Bone marrow (tissue), 2 donors: ENCODE measurements at regions not wholly inside any gene's neighbourhood (a gene's known extent, or its start where the extent isn't known, plus 50 kb on each side); places are given as distances from the start of the nearest gene placed in this dataset.

Experiments
- DNase-seq, 2 donors: peaks; one replicate each; lab custom pipeline; 2025; lab: John Stamatoyannopoulos, UW

DNA sequence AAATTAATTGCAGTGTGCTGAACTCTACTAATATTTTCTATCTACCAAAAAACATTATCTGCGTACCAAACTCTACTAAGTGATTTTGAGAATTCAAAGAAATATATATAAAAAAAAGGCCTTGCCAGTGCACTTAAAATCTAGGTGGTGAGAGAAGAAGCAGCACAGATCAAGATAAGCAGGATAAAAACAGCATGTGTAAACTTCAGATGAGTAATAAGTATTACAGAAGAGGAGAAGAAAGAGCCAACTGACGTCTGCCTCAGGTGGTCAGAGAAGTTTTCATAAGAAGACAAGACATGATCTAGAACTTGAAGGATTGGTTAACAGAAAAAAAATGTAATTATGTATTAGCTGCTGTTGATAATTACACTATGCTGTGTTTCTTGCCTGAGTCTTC is 166.4 kb downstream of the DUSP6 start:
- DNase-seq, result no peak

DNA sequence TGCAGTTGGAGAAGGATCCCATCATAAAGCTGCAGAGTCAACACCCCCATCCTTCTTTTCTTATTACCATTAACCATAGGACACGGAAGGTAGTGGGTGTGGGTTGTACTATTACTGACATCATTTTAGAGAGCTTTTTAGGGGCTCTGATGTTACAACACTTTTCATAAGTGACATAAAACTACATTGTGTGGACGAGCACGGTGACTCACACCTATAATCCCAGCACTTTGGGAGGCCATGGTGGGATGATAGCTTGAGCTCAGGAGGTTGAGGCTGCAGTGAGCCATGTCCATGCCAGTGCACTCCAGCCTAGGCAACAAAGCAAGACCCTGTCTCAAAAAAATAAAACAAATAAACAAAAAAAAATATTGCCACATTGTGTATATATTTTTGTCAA is 167.1 kb downstream of the DUSP6 start:
- DNase-seq, result no peak

DNA sequence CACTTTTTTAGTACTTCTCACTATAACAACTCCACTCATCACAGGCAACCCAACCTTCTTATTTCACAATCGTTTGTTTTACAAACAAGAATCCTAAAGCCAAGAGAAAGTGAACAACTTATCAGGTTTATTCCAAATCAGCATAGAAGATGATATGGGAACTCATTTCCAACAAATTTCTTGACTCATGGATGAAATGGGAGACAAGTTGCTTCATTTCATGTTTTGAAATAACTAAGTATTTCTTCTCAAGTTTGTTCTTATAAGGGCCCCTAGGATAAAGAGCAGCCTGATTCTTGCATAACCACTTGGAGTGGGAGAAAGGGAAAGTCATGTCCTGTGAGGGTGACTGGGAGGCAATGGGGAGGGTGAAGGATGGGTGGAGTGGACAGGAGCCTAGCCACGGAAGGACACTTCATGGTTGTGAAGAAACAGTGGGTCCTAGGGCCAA is 168.3 kb downstream of the DUSP6 start:
- DNase-seq, result no peak

DNA sequence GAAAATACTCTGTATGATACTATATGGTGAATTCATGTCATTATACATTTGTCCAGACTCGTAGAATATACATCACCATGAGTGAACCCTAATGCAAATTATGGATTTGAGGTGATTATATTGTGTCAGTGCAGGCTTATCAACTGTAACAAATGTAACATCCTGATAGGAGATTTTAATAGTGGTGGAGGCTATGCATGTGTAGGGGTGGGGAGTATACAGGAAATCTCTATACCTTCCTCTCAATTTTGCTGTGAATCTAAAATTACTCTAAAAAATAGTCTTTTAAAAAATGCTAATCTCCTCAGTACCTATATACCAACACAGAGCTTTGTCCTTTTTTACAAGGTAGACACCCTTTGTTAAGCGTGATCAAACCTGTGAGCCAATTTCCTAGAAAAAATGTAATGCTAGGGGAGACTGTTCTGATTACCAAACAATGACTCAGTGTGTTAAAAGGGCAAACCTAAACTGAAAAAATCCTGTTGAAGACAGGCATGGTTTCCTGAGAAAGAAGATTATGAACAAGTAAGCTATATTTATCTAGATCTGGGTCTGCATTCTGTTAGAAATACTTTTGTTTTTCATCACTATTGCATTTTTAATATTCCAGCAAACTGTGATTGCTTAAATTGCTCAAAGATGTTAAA is 170.9 kb downstream of the DUSP6 start:
- peak in 1 of 2 donors; percentile 61 for DNase-seq

DNA sequence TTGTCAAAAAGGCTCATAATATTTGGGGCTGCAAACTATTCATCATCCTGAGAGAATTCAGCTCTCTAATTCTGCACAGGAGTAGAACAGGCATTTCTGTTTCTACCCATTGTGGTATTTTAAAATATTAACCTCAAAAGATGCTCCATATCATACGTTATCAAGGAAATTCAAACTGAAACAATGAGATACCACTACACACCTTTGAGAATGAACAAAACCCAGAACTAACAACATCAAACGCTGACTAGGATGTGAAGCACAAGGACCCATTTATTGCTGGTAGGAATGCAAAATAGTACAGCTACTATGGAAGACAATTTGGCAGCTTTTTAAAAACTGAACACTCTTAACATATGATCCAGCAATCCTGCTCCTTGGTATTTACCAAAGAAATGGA is 171.8 kb downstream of the DUSP6 start:
- DNase-seq, result no peak

DNA sequence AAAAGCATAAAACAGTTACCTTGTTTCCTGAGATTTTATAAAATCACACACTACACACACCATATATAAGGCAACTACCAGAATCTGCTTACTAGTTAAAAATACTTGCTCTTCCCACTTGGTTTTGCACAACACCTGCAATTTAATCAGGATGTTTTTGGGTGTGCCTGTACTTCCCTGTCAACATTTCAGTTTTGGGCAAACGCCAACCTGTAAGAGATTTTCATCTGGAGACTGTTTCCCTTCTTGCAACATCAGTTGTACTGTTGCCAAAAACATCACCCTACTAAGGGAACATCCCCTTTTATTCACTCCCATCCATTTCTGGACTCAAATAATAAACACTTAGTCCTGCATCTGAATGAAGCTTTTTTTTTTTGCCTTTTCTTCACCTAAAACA is 172.3 kb downstream of the DUSP6 start:
- DNase-seq, result peak in 1 of 2 donors; percentile 43

DNA sequence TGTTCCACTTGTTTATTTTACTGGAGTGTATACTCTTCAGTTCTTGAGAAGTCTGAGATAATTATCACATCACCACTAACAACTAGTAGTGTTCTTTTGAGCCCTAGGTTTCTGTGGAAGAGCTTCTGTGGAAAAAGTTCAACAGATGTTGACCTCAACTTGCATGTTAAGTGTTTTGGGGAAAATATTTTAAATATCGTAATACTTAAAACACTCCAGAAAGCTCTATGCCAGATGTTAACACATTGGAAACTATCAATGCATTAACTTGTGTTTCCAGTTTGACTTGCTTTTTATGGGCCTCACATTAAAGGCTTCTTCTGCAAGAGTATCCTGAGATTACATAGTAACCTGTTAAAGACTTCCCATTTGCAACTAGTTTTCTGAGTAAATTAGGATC is 173.1 kb downstream of the DUSP6 start:
- no peak for DNase-seq

DNA sequence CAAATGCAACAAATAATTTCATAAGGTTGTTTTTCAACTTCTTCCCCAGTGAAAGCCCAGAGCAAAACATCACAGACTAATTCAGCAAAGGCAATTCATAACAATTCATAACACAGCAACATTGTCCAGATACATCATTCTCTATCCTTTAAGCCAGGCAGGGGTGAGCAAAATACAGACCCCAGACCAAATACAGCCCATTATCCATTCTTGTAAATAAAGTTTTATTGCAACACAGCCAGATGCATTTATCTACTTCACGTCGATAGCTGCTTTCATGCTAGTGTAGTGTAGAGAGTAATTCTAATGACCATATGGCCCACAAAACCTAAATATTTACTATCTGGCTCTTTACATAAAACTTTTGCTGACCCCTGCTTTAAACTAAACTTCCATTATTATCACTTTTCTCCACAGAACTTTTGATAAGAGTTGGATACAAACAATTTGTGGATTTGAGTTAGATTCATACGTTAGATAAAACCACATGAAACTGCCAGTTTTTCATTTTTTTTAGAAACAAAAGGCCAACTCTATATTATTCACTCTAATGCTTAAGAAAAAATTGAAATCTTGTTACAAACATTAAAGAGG is 174.4 kb downstream of the DUSP6 start:
- no peak for DNase-seq

DNA sequence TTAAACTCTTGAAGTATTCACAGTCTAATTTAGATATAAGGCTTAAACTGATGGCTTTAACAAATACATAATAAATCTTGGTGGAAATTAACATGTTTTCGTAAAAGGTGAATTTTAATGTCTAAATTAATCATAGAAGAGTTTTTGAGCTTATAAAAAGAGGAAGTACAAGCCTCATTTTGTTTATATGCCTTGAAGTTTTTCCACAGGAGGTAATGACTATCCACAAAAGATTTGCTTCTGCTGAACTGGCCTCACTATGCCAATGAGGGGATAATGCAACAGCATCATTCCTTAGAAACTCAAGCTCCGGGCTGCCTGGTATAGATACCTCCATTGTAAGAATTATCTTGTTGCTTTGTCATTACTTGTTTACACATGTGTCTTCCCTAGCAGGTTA is 175.6 kb downstream of the DUSP6 start:
- peak in 1 of 2 donors; percentile 28 for DNase-seq

DNA sequence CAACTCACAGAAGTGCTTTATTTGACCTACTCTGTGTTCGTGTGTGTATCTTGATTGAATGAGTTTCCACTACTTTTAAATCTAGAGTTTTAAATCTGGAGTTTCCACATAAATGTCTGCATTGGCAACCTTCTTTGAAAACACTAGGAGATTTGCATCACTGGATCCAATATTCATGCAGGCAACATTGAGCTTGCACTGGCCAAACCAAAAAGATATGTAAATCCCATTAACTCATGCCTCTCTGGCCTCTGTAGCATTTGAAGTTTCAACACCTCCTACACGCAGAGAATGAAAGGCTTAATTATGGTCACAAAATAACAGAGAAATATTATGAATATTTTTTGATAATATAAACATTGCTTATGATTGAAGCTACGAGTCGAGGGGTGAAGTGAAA is 178.6 kb downstream of the DUSP6 start:
- DNase-seq, result no peak

DNA sequence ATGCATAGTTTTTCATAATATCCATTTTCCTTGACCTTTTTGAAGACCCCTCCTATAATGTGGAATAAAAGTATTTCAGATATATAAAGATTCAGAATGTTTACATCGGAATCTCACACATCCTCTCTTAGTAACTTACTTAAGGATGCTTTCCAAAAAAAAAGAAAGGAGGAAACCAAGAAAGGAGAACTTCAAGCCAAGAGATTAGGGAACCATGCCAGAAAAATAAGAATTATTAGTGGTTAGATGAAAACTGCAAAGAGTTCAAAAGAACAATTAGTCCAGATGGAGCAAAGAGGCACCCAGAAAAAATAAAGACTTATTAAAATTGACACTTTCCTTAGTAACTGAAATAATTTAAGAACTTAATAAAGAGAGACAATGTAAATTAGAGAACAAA is 179.2 kb downstream of the DUSP6 start:
- peak in 1 of 2 donors; percentile 23 for DNase-seq

DNA sequence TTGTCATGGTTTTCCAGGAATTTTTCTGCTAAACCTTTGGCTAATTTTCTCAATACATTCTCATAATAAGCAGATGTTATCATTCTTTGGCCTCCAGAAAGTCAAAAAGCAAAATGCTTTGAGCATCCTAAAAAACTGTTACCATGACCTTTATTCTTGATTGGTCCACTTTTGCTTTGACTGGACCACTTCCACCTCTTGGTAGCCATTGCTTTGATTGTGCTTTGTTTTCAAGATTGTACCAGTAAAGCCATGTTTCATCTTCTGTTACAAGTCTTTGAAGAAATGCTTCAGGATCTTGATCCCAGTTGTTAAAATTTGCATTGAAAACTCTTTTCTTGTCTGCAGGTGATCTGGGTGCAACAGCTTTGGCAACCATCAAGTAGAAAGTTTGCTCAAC is 180.1 kb downstream of the DUSP6 start:
- DNase-seq, result no peak

DNA sequence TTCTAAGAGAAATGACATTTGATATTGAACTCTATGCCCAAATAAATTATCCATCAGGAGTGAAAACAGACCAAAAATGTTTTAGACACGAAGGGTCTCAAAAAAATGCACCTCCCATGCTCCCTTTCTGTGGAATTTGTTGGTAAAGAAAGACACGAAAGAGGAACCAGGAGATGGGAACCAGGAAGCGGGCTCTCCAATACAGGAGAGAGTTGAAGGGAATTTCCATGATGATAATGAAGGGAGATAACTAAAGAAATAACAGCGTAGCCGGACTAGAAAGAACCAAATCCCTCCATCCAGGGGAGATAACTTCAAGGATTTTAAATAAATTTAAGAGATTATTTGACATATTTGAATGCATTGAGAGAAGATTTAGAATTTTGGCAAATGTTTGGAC is 183.0 kb downstream of the DUSP6 start:
- DNase-seq, result no peak

DNA sequence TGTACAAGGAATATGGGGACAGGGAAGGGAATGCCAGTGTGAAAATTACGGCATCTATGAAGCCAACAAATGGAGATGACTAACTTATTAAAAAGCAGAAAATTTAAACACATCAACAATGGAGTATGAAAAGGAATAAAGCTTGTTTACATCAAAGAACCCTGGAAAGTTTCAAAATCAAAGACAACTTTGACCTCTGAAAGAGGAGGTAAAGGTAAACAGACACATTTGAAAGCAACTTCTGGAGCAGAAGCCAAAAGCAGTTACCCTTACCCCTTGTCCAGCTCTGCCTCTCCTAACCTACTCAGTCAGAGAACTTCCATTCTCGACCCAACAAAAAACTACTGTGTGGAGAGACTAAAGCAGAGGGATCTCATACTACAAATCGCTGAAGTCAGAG is 184.3 kb downstream of the DUSP6 start:
- DNase-seq, result no peak

DNA sequence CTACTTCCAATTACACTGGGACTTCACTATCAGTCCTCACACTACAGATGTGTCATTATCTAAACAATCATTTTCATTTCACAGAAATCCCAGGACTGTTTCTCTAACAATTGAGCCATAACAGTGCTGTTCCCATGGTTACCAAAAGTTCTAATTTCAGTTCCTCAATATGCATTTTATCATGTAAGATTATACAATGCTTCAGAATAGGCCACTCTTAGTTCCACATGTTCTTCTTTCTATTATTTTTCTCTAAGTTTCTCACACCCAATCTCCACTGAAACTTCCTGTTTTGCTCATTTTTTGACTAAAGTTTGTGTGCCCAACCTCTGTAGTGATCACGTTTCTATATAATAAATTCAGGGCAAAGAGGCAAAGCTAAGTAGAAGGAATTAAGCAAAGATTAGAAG is 185.8 kb downstream of the DUSP6 start:
- peak in 1 of 2 donors; percentile 87 for DNase-seq

DNA sequence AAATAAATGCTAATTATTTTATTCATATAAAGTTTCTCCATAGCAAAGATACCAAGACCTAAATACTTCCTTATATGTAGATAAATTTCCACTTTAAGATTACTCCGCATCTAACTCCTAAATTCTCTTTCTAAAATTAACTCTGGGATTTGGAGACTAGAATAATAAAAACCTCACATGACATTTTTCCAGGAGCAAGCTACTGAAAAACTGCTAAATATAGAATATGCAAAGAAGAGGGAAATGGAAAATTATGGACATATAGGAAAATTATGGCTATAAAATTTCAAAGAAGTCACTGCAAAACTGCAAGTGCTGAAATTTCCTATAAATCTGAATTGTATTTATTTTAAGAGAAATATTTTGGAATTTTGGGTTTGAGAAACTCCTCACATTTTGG is 186.2 kb downstream of the DUSP6 start:
- no peak for DNase-seq

DNA sequence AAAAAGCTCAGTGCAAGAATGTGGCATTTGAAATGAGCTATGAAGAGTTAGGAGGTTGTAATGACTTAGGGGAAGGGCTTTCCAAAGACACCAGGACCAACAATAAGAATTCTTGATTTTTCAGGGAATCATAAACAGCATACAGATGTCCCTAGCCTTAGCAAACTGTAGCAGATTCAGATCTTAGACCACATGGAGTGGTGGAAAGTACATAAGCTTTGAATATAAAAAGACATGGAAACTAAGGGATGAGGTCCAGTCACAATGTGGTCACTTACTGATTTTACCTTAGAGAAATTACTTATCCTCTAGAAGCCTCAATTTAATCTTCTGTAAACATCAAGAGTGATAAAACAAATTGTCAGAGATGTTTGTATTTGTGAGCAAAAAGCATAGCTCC is 186.6 kb downstream of the DUSP6 start:
- no peak for DNase-seq

DNA sequence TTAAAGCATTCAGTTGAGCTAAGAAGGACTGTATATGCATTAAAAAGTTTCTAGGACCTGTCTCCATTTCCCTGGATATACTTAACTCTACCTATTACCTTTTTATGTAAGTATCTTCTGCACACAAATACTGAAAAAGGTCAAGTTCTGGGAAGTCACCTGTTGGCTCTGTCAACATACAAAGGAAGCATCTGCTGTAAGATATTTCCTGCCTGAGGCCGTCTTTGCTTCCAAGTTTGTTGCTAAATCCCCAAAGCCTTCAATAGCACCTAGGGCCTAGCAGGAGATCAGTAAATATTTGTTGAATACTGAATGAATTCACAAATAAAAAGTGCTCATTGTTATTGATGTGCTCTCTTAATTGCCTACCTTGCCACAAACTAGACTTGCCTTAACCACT is 188.4 kb downstream of the DUSP6 start:
- peak in 1 of 2 donors; percentile 10 for DNase-seq

DNA sequence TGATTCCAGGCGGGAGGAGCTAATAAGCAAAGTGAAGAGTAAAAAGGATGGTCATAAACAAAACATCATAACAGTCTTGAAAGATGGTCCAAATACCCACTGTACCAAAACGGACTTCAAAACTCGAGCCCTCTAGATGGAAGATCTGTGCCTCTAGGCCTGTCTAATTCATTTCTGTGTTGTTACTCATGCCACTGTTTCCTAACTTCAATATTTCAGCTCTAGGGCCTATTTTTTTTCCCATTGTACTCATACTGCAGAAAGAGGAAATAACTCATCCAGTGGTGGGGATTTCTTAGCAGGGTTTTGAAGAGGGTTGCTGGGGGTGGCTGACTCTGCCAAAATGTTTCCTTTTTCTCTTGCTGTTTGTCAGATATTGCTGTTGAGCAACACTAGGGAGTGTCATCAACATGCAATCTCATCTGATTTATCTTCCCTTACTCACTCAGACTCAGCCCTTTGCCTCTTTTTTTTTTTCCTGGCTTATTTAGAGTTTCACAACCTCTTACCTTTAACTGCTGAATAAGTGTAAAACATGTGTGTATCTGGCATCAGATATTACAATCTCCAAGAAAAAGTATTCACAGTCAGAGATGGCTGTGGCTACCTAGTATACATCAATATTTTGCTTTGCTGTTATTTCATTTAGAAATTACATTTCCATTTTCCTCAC is 189.6 kb downstream of the DUSP6 start:
- DNase-seq, result peak in 1 of 2 donors; percentile 98

DNA sequence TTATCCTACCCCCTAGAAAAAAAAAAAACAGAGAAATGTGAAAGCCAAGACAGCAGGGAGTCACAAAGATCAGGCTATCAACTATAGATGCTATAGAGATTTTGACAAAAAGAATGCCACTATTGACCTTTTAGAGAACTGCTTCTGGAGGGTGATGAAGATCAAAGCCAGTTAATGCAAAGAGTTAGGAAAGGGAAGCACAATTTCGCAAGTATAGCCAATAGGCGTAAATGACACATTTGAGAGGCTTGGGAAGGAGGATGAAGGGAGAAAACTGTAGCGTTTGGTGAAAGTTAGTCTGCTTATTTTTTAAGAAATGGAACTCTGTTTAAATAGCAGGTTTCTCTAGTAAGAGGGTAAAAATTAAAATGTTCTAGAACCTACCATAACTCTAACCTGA is 190.7 kb downstream of the DUSP6 start:
- no peak for DNase-seq

DNA sequence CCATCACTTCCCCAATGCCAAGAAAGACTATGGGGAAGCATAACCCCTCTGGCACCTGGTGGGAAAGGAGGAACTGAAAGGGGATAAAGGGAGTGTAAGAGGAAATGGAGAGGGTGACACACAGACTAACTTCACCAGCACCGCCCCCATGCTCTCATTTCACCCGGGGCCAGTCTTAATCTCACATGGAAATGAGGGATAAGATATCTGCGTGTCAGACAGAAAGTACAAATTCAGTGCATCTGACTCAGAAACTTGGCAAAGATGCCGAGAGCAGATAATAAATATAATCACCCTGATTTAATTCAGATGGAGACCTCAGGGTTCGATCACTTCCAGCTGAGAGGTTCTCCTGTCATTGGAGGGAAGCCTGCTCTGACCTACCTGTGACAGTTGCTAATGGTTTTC is 191.6 kb downstream of the DUSP6 start:
- DNase-seq, result peak; percentile 24 to 59

DNA sequence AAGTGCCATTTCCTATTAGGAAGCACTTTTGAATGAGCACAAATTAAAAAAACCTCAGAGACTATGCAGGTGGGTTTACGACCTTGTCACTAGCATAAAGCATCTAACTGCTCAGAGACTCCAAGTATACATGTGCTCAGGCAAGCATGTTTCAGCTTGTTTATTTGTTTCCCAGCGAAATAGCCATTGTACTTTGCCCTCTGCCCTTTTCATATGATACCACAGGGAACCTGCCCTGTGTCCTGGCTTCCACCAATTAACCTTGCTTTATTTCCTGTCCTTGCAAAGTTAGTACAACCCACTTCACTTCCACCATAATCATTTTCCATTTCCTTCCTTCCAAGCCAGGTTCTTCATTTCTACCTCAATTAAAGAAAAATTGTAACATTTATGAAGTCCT is 194.9 kb downstream of the DUSP6 start:
- no peak for DNase-seq

DNA sequence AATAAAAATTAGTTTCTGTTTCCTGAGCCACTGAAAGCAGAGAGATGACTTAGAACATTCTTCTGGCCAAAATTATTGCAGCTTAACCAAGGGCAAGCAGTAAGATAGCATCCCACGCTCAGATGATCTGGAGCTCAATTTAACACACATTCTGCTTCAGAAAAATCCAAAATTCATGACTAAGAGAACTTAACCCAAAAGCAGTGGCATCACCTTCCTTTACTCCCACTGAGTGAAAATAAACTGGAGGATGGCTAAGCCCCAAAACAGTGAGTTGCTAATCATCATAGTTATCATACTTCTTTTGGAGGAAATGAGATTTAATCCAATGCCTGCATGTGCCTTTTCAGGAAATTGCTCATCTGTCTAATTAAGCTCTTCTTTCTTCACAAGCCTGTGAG is 195.4 kb downstream of the DUSP6 start:
- DNase-seq, result peak in 1 of 2 donors; percentile 68
